Endothelial cell of umbilical vein (primary cell): ENCODE measurements at regions not wholly inside any gene's neighbourhood (a gene's known extent, or its start where the extent isn't known, plus 50 kb on each side); places are given as distances from the start of the nearest gene placed in this dataset.

Source experiments
- BruUV-seq: library from RNA; stranded (reverse); fragments of 400-500 nt; replicated peaks from 2 replicates; lab custom pipeline; 2021; lab: Mats Ljungman, UMichigan
- CTCF ChIA-PET: fragments of 300-600, 350-600 bp; sonication (Branson Sonifier 250); formaldehyde crosslinking; loops from one replicate; lab custom pipeline; 2021; ENCODE audit warnings: antibody characterized with exemption, inconsistent platforms; lab: Charles Lee
- POLR2A ChIA-PET: fragments of 300-600, 350-600 bp; sonication (Branson Sonifier 250); formaldehyde crosslinking; loops from one replicate; lab custom pipeline; 2021; ENCODE audit warnings: antibody characterized with exemption, inconsistent platforms; lab: Charles Lee
- DNase-seq: peaks from one replicate; pipeline ENCODE4 v3.0.0-alpha.2; 2011; ENCODE audit warnings: low read depth, low spot score
- FAIRE-seq: peaks from 2 replicates; lab custom pipeline; 2011; peaks lifted over from hg19 to GRCh38; lab: Jason Lieb, UNC
- H2AFZ ChIP-seq: 2 replicates; pipeline ENCODE4 v1.6.0; 2012; ENCODE audit warnings: low read depth, low read length, control low read depth, inconsistent platforms
- H3K27ac ChIP-seq: 2 replicates; pipeline ENCODE4 v1.5.1; 2011; ENCODE audit warnings: low read depth, mild to moderate bottlenecking, control low read depth, low read length, moderate library complexity; ENCODE audit not compliant: insufficient read depth
- H3K27me3 ChIP-seq, 2 experiments: 2 replicates each; pipeline versions ENCODE4 v1.6.0 to v1.6.1; 2011; ENCODE audit warnings: low read length in 2 of 2, mixed read lengths in 1 of 2; ENCODE audit not compliant: control insufficient read depth in 2 of 2, insufficient read depth in 2 of 2
- H3K36me3 ChIP-seq, 2 experiments: 2 replicates in 1 of 2; 3 replicates in 1 of 2; pipeline ENCODE4 v1.5.1; 2011; ENCODE audit warnings: low read length in 2 of 2, mild to moderate bottlenecking in 1 of 2, moderate library complexity in 1 of 2; ENCODE audit not compliant: control insufficient read depth in 2 of 2, insufficient read depth in 2 of 2; ENCODE audit errors: extremely low read depth in 1 of 2
- H3K4me1 ChIP-seq: 3 replicates; pipeline ENCODE4 v1.5.1; 2011; ENCODE audit warnings: mild to moderate bottlenecking, low read length; ENCODE audit not compliant: control insufficient read depth, insufficient read depth; ENCODE audit errors: extremely low read depth
- H3K4me2 ChIP-seq: 2 replicates; pipeline ENCODE4 v1.6.1; 2011; ENCODE audit warnings: low read length, control low read depth, mixed read lengths; ENCODE audit not compliant: insufficient read depth
- H3K4me3 ChIP-seq, 3 experiments: fragments of 200-600 bp in 1 of 3; sonication (generic), shearing (Covaris generic) in 1 of 3; replicated peaks in 1 of 3; 2 replicates each; pipeline ENCODE4 v1.5.1; 2011 to 2016; ENCODE audit warnings: control low read depth in 3 of 3, low read length in 3 of 3, mild to moderate bottlenecking in 2 of 3, inconsistent platforms in 1 of 3, low read depth in 1 of 3, moderate library complexity in 1 of 3; ENCODE audit not compliant: insufficient read depth in 1 of 3
- H3K79me2 ChIP-seq: 2 replicates; pipeline ENCODE4 v1.6.0; 2012; ENCODE audit warnings: low read length, inconsistent platforms; ENCODE audit not compliant: control insufficient read depth, insufficient read depth
- H3K9ac ChIP-seq: replicated peaks from 2 replicates; pipeline ENCODE3; 2011; ENCODE audit warnings: low read length, control low read depth; ENCODE audit not compliant: insufficient read depth; ENCODE audit errors: extremely low read depth
- H3K9me1 ChIP-seq: replicated peaks from 3 replicates; pipeline ENCODE4 v1.6.0; 2011; ENCODE audit warnings: mild to moderate bottlenecking, low read length; ENCODE audit not compliant: control insufficient read depth, insufficient read depth; ENCODE audit errors: extremely low read depth
- H3K9me3 ChIP-seq: replicated peaks from 2 replicates; pipeline ENCODE4 v1.5.1; 2012; ENCODE audit warnings: low read length, inconsistent platforms; ENCODE audit not compliant: control insufficient read depth, insufficient read depth
- H4K20me1 ChIP-seq: replicated peaks from 2 replicates; pipeline ENCODE3; 2011; ENCODE audit warnings: mild to moderate bottlenecking, low read length; ENCODE audit not compliant: control insufficient read depth, insufficient read depth; ENCODE audit errors: extremely low read depth
- EZH2 ChIP-seq: IDR thresholded peaks from 2 replicates; pipeline ENCODE4 v1.6.1; 2012; ENCODE audit warnings: borderline replicate concordance, low read depth, mild to moderate bottlenecking, moderate library complexity, low read length, inconsistent platforms; ENCODE audit not compliant: severe bottlenecking
- FOS ChIP-seq: IDR thresholded peaks from 2 replicates; pipeline ENCODE4 v1.6.1; 2011; ENCODE audit warnings: mild to moderate bottlenecking, low read length, moderate library complexity, borderline replicate concordance; ENCODE audit not compliant: insufficient read depth
- GATA2 ChIP-seq: IDR thresholded peaks from 2 replicates; pipeline ENCODE4 v1.7.0; 2011; ENCODE audit warnings: low read depth, mild to moderate bottlenecking, moderate library complexity, mixed read lengths, low read length; ENCODE audit not compliant: insufficient read length, insufficient read depth
- MYC ChIP-seq: IDR thresholded peaks from one replicate; pipeline ENCODE4 v1.6.1; 2011; ENCODE audit warnings: mild to moderate bottlenecking, low read depth, low read length
- POLR2A ChIP-seq: IDR thresholded peaks from 2 replicates; pipeline ENCODE4 v1.6.1; 2012; ENCODE audit warnings: low read depth, mild to moderate bottlenecking, control low read depth, low read length
- dilution Hi-C: fragments of 300-500 bp; cut with MboI; formaldehyde crosslinking; loops from one replicate; pipeline ENCODE4 v1.15.0; 2019; ENCODE audit warnings: low sequenced_read_pairs; ENCODE audit not compliant: extremely low pct_ligation_motif_present
- intact Hi-C: fragments of 100-400 bp; cut with micrococcal nuclease; formaldehyde crosslinking; loops from one replicate; pipeline ENCODE4 v1.10.0; 2022
- TF ChIP-seq, protein P1 (sequence below): IDR thresholded peaks from 2 replicates; pipeline ENCODE4 v1.6.1; 2011; ENCODE audit not compliant: insufficient read depth, insufficient read length

DNA sequence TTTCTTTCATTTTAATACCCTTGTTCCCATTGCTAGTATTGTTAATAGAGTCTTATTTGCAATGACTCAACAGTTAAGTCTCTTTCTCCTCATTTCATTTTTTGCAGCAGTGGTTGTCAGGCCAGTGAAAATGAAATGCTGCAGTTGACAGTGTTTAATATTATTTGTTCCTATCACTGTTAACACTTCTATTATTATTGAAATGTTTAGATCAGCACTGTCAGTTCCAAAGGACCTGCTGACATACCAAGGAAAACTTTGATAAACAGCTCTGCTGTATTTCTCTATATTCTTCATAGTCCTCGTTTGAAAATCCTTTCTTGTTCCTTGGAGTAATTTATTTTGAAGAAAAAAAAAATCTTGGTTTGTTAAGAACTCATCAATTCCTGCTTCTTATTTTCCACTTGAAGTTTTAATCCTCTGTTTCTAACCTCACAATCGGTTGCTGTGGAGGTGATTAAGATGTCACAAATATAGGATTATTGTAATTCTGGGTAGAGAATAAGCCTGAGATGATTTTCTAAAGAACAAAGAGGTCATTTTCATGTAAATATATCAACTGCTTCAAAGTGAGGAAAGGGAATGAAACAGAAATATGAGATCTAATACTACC, 1065.9 kb upstream of the CITED2 start:
- BruUV-seq: no TSS peak
- FAIRE-seq (no peak), DNase-seq (no peak)
- H3K27me3 ChIP-seq: no peaks in the 10 kb centered on the region
- H3K9ac ChIP-seq: no peak overlapping the region
- dilution Hi-C loops: no loop called here
- intact Hi-C loops: loop anchor here (2.0 to 10.0 kb wide), 3 partner anchors 94 to 1066 kb away; partner anchors contain the start of gene CITED2
- no peaks in the 10 kb centered on the region for H3K79me2 ChIP-seq
- ChIA-PET POLR2A (no interaction called here), CTCF (interaction anchor here (1.2 to 2.0 kb wide), 4 partner anchors 10 to 1076 kb away, joined by 4 to 26 read pairs (median 7); no protein-coding TSS in a partner anchor)
- no peak overlapping the region for H3K27ac ChIP-seq
- TF ChIP-seq GATA2 (no peak), POLR2A (no peak)
- no peaks in the 10 kb centered on the region for H3K9me1 ChIP-seq
- H4K20me1 ChIP-seq: no peaks in the 10 kb centered on the region
- peaks cover 10% of the 10 kb centered on the region for H3K4me1 ChIP-seq
- H3K9me3 ChIP-seq: no peaks in the 10 kb centered on the region
- no peak overlapping the region for H2AFZ ChIP-seq
- no peak overlapping the region for H3K4me2 ChIP-seq
- no peak overlapping the region for H3K4me3 ChIP-seq
- no peaks in the 10 kb centered on the region for H3K36me3 ChIP-seq

DNA sequence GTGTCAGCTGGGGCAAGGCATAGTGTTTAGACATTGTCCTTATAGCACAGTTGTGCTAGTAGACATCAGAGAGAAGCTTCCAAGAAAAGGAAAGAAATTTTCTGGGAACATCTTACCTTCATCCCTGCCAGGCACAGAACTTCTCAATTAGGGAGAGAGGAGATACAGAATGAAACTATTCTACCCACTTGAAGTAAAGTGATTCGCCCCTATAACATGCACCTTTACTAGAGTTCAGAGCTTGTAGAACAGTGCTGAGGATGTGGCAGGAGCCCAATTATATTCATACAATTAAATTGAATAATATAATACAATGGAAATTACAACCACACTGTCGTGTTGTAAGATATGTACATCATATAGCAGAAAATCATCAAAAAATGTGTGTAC, 1063.9 kb upstream of the CITED2 start:
- no peaks in the 10 kb centered on the region for H4K20me1 ChIP-seq
- H2AFZ ChIP-seq: peak overlapping the region; percentile 19
- H3K4me2 ChIP-seq: no peak overlapping the region
- H3K79me2 ChIP-seq: no peaks in the 10 kb centered on the region
- no peaks in the 10 kb centered on the region for H3K27me3 ChIP-seq
- H3K9me1 ChIP-seq: no peaks in the 10 kb centered on the region
- no peaks in the 10 kb centered on the region for H3K36me3 ChIP-seq
- TF ChIP-seq EZH2 (no peak), POLR2A (no peak), GATA2 (no peak), FOS (no peak), MYC (no peak)
- TF ChIP-seq, protein P1, sequence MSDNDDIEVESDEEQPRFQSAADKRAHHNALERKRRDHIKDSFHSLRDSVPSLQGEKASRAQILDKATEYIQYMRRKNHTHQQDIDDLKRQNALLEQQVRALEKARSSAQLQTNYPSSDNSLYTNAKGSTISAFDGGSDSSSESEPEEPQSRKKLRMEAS: no peak
- BruUV-seq: no TSS peak
- CTCF ChIA-PET: interaction anchor here (1.6 kb wide), 1 partner anchor 1069 kb away, joined by 4 read pairs; no protein-coding TSS in a partner anchor
- no peaks in the 10 kb centered on the region for H3K4me1 ChIP-seq
- DNase-seq (no peak), FAIRE-seq (no peak)
- dilution Hi-C loops (no loop called here), intact Hi-C loops (no loop called here)
- POLR2A ChIA-PET: no interaction called here
- no peaks in the 10 kb centered on the region for H3K9me3 ChIP-seq
- no peak overlapping the region for H3K27ac ChIP-seq
- no peak overlapping the region for H3K9ac ChIP-seq
- H3K4me3 ChIP-seq: no peak overlapping the region
